CD4-positive, alpha-beta T cell (primary cell): ENCODE measurements at regions not wholly inside any gene's neighbourhood (a gene's known extent, or its start where the extent isn't known, plus 50 kb on each side); places are given as distances from the start of the nearest gene placed in this dataset.

Experiments
- ATAC-seq: fragments of 200-7000 bp; cut with Tn5 transposase; one replicate; pipeline ENCODE4 v1.10.0; 2022; ENCODE audit warnings: mild to moderate bottlenecking; ENCODE audit not compliant: poor library complexity
- CTCF ChIA-PET: fragments of 350-600 bp; sonication (Branson Sonifier 250); formaldehyde crosslinking; loops from one replicate; lab custom pipeline; 2021; ENCODE audit warnings: antibody characterized with exemption, inconsistent platforms; lab: Charles Lee
- POLR2A ChIA-PET: fragments of 350-600 bp; sonication (Branson Sonifier 250); formaldehyde crosslinking; loops from one replicate; lab custom pipeline; 2021; ENCODE audit warnings: antibody characterized with exemption, inconsistent platforms; lab: Charles Lee
- DNase-seq, 14 experiments: peaks; one replicate each; pipeline ENCODE4 v3.0.0-alpha.2; 2013 to 2020; ENCODE audit warnings: mixed read lengths in 2 of 14
- H3K27ac ChIP-seq, 2 donors: one replicate each; pipeline versions ENCODE4 v1.5.1 to v1.7.0; 2013; ENCODE audit warnings: low read length in 2 of 2, low read depth in 1 of 2, mild to moderate bottlenecking in 1 of 2
- H3K27me3 ChIP-seq, 2 experiments: 1 replicate in 1 of 2; 2 replicates in 1 of 2; pipeline versions ENCODE4 v1.6.1 to v1.7.0; 2013; ENCODE audit warnings: low read length in 2 of 2, control low read depth in 1 of 2, mild to moderate bottlenecking in 1 of 2, moderate library complexity in 1 of 2; ENCODE audit not compliant: insufficient read depth in 2 of 2, control insufficient read depth in 1 of 2
- H3K36me3 ChIP-seq: one replicate; pipeline ENCODE4 v1.6.1; 2013; ENCODE audit warnings: low read length, control low read depth; ENCODE audit not compliant: insufficient read depth
- H3K4me1 ChIP-seq: one replicate; pipeline ENCODE4 v1.6.1; 2013; ENCODE audit warnings: low read length, control low read depth; ENCODE audit not compliant: insufficient read depth
- H3K4me3 ChIP-seq: one replicate; pipeline ENCODE4 v1.5.1; 2013; ENCODE audit warnings: mild to moderate bottlenecking, low read length, moderate library complexity
- H3K9me3 ChIP-seq, 2 experiments: 1 replicate in 1 of 2; 2 replicates in 1 of 2; pipeline versions ENCODE4 v1.6.1 to v1.7.0; 2013; ENCODE audit warnings: low read length in 2 of 2, mild to moderate bottlenecking in 2 of 2, control low read depth in 1 of 2, moderate library complexity in 1 of 2; ENCODE audit not compliant: control insufficient read depth in 1 of 2, insufficient read depth in 1 of 2
- H3K27ac Mint-ChIP-seq: one replicate; pipeline ENCODE4 v1.8.0; 2020; ENCODE audit warnings: mixed read lengths
- H3K27me3 Mint-ChIP-seq: one replicate; pipeline ENCODE4 v1.8.0; 2021; ENCODE audit warnings: mixed read lengths
- H3K36me3 Mint-ChIP-seq: one replicate; pipeline ENCODE4 v1.8.0; 2021; ENCODE audit warnings: low read depth, mixed read lengths
- H3K4me1 Mint-ChIP-seq: one replicate; pipeline ENCODE4 v1.8.0; 2021; ENCODE audit warnings: low read depth, mixed read lengths
- H3K4me3 Mint-ChIP-seq: one replicate; pipeline ENCODE4 v1.8.0; 2020; ENCODE audit warnings: mild to moderate bottlenecking, mixed read lengths
- H3K9me3 Mint-ChIP-seq: one replicate; pipeline ENCODE4 v1.8.0; 2020; ENCODE audit warnings: mixed read lengths
- intact Hi-C, 2 experiments: fragments of 100-400 bp; cut with DNase I in 1 of 2; cut with micrococcal nuclease in 1 of 2; formaldehyde crosslinking; loops; one replicate each; pipeline versions ENCODE4 v1.15.1 to v1.9.0; 2023 to 2025; cut with DNase I, micrococcal nuclease
- TF ChIP-seq, protein P1 (sequence below): fragments of 200-600 bp; IDR thresholded peaks from one replicate; pipeline ENCODE4 v1.8.0; 2022; ENCODE audit warnings: antibody characterized with exemption, mild to moderate bottlenecking

DNA sequence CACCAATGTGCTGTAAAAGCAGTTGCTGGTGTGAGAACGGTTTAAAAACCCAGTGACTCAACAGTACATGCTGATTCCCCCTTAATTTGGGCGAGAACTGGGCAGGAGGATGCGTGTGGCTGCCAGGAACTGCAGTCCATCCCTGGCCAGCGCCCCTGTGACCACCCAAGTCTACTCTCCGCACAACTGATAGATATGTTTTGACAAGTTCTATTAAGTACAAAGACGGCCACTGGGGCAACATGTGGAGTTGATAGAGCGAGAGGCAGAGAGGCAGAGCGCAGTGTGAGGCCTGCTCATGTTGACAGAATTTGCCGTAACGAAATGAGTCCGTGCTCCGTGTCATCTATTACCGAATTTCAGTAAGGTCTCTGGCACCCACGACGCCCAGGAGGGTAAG lies 855.0 kb downstream of the BCL11B start:
- POLR2A ChIA-PET, result no interaction called here
- H3K4me3 Mint-ChIP-seq, result no peak overlapping the region
- CTCF ChIA-PET, result no interaction called here
- no peak overlapping the region for H3K27ac Mint-ChIP-seq
- H3K36me3 ChIP-seq, result no peaks in the 10 kb centered on the region
- no peaks in the 10 kb centered on the region for H3K27me3 ChIP-seq
- H3K27ac ChIP-seq, result no peak overlapping the region
- H3K9me3 Mint-ChIP-seq, result no peaks in the 10 kb centered on the region
- H3K4me1 Mint-ChIP-seq, result peaks cover 26% of the 10 kb centered on the region
- DNase-seq, result no peak
- no peaks in the 10 kb centered on the region for H3K36me3 Mint-ChIP-seq
- H3K4me3 ChIP-seq, result no peak overlapping the region
- H3K27me3 Mint-ChIP-seq, result no peaks in the 10 kb centered on the region
- no peaks in the 10 kb centered on the region for H3K9me3 ChIP-seq
- intact Hi-C loops, result no loop called here
- no peak for ATAC-seq
- H3K4me1 ChIP-seq, result no peaks in the 10 kb centered on the region
- TF ChIP-seq, protein P1, sequence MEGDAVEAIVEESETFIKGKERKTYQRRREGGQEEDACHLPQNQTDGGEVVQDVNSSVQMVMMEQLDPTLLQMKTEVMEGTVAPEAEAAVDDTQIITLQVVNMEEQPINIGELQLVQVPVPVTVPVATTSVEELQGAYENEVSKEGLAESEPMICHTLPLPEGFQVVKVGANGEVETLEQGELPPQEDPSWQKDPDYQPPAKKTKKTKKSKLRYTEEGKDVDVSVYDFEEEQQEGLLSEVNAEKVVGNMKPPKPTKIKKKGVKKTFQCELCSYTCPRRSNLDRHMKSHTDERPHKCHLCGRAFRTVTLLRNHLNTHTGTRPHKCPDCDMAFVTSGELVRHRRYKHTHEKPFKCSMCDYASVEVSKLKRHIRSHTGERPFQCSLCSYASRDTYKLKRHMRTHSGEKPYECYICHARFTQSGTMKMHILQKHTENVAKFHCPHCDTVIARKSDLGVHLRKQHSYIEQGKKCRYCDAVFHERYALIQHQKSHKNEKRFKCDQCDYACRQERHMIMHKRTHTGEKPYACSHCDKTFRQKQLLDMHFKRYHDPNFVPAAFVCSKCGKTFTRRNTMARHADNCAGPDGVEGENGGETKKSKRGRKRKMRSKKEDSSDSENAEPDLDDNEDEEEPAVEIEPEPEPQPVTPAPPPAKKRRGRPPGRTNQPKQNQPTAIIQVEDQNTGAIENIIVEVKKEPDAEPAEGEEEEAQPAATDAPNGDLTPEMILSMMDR, result no peak

DNA sequence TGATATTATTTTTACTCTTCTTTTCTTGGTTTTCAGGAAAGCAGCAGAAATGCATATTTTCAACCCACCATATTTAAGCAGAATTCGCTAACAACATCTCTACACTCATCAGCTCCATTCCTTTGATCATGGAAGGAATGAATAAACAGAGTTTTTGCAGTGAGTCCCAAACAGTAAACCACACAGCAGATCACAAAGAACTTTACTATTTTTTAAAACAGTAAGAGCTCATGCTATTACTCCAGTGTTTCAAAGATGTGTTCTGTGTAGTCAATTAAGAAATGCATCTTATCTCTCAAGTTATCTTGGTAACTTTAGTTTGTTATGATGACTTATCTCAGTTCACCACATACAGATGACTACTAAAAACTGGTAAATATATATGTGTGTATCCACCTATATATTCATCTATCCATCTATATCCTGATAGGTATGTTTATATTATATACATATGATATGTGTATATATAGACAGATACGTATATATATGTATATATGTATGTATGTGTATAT lies 843.5 kb downstream of the BCL11B start:
- Mint-ChIP-seq H3K36me3 (no peaks in the 10 kb centered on the region), H3K27ac (no peak overlapping the region), H3K9me3 (no peaks in the 10 kb centered on the region), H3K4me3 (no peak overlapping the region), H3K4me1 (peaks cover 30% of the 10 kb centered on the region), H3K27me3 (no peaks in the 10 kb centered on the region)
- POLR2A ChIA-PET, result no interaction called here
- DNase-seq (no peak), ATAC-seq (no peak)
- Histone ChIP-seq H3K9me3 (no peaks in the 10 kb centered on the region), H3K4me3 (no peak overlapping the region), H3K36me3 (no peaks in the 10 kb centered on the region), H3K27ac (no peak overlapping the region), H3K27me3 (no peaks in the 10 kb centered on the region), H3K4me1 (no peaks in the 10 kb centered on the region)
- TF ChIP-seq, protein P1, result no peak
- CTCF ChIA-PET, result no interaction called here
- intact Hi-C loops, result no loop called here

DNA sequence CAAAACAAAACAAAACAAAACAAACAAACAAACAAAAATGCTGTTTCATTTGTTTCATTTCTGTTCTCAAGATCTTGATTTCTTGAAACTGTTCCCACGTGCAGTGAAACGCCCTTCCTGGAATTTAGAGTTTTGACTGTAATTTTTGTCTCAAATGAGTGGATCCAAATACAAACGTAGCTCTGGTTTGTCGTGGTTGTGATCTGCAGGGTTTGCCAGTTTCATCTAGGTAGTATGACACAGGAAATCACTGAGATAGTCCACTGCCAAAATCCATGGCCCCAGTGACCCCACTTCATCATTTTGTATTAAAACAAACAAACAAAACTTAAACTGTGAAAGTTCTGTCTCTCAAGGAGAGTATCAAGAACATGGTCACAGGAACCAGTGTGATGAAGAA lies 838.6 kb downstream of the BCL11B start:
- intact Hi-C loops, result no loop called here
- peaks cover 11% of the 10 kb centered on the region for H3K9me3 Mint-ChIP-seq
- Histone ChIP-seq H3K27me3 (no peaks in the 10 kb centered on the region), H3K4me3 (no peak overlapping the region), H3K27ac (no peak overlapping the region), H3K9me3 (peaks cover 0 to 13% of the 10 kb centered on the region in 2 experiments), H3K36me3 (no peaks in the 10 kb centered on the region), H3K4me1 (no peaks in the 10 kb centered on the region)
- DNase-seq (no peak), ATAC-seq (no peak)
- ChIA-PET POLR2A (interaction anchor here (2.0 kb wide), 1 partner anchor 11 kb away, joined by 7 read pairs; no protein-coding TSS in a partner anchor), CTCF (no interaction called here)
- H3K4me3 Mint-ChIP-seq, result no peak overlapping the region
- peaks cover 27% of the 10 kb centered on the region for H3K4me1 Mint-ChIP-seq
- no peaks in the 10 kb centered on the region for H3K36me3 Mint-ChIP-seq
- peak overlapping the region; percentile 1 for H3K27ac Mint-ChIP-seq
- no peaks in the 10 kb centered on the region for H3K27me3 Mint-ChIP-seq
- TF ChIP-seq, protein P1, result no peak
